PC-9 (cell line): ENCODE measurements at regions not wholly inside any gene's neighbourhood (a gene's known extent, or its start where the extent isn't known, plus 50 kb on each side); places are given as distances from the start of the nearest gene placed in this dataset.
A peak's percentile ranks its signal among the peaks of the same experiment; 100 is the strongest.

Source experiments
- BruUV-seq: library from RNA; stranded (reverse); fragments of 400-500 nt; replicated peaks from 2 replicates; lab custom pipeline; 2021; lab: Mats Ljungman, UMichigan
- CTCF ChIA-PET: fragments of 300-600 bp; sonication (Branson Sonifier 250); formaldehyde crosslinking; loops from one replicate; lab custom pipeline; 2022; ENCODE audit warnings: antibody characterized with exemption; lab: Charles Lee
- POLR2A ChIA-PET: fragments of 300-600 bp; sonication (Branson Sonifier 250); formaldehyde crosslinking; loops from one replicate; lab custom pipeline; 2022; ENCODE audit warnings: antibody characterized with exemption; ENCODE audit not compliant: unreplicated experiment; lab: Charles Lee
- DNase-seq, 2 experiments: peaks; one replicate each; pipeline versions ENCODE4 v3.0.0 to v3.0.0-alpha.2; 2015 to 2022; ENCODE audit warnings: mixed read lengths in 1 of 2
- H2AFZ ChIP-seq: fragments of 200-600 bp; sonication (generic); 2 replicates; pipeline ENCODE4 v1.8.1; 2017; ENCODE audit warnings: antibody characterized with exemption
- H3F3A ChIP-seq: fragments of 200-600 bp; sonication (generic); 2 replicates; pipeline ENCODE4 v1.8.1; 2017; ENCODE audit warnings: antibody characterized with exemption, mild to moderate bottlenecking, low read depth; ENCODE audit not compliant: insufficient read depth
- H3K27ac ChIP-seq: fragments of 200-600 bp; sonication (generic); 2 replicates; pipeline ENCODE4 v1.6.1; 2016; ENCODE audit warnings: mixed run types
- H3K27me3 ChIP-seq: fragments of 200-600 bp; sonication (generic); 2 replicates; pipeline ENCODE4 v1.6.1; 2016; ENCODE audit warnings: low read depth, mixed run types; ENCODE audit not compliant: insufficient read depth
- H3K36me3 ChIP-seq: fragments of 200-600 bp; sonication (generic); 2 replicates; pipeline ENCODE4 v1.6.1; 2016; ENCODE audit warnings: low read depth, mixed run types
- H3K4me1 ChIP-seq: fragments of 200-600 bp; sonication (generic); replicated peaks from 2 replicates; pipeline ENCODE4 v1.6.1; 2016; ENCODE audit warnings: mixed run types; ENCODE audit not compliant: insufficient read depth
- H3K4me2 ChIP-seq: fragments of 200-600 bp; sonication (generic); 2 replicates; pipeline ENCODE4 v1.6.1; 2017; ENCODE audit warnings: mixed run types
- H3K4me3 ChIP-seq: fragments of 200-600 bp; sonication (generic); 2 replicates; pipeline ENCODE4 v1.6.1; 2016; ENCODE audit warnings: mixed run types
- H3K79me2 ChIP-seq: fragments of 200-600 bp; sonication (generic); 2 replicates; pipeline ENCODE4 v1.6.1; 2017; ENCODE audit warnings: low read depth, mixed run types
- H3K9me2 ChIP-seq: fragments of 200-600 bp; sonication (generic); 2 replicates; pipeline ENCODE4 v1.8.1; 2017; ENCODE audit warnings: mild to moderate bottlenecking; ENCODE audit not compliant: insufficient read depth
- H3K9me3 ChIP-seq: fragments of 200-600 bp; sonication (generic); 2 replicates; pipeline ENCODE4 v1.8.1; 2016; ENCODE audit warnings: low read depth; ENCODE audit not compliant: insufficient read depth
- H4K20me1 ChIP-seq: fragments of 200-600 bp; sonication (generic); 2 replicates; pipeline ENCODE4 v1.8.1; 2017; ENCODE audit not compliant: insufficient read depth
- EZH2 ChIP-seq: fragments of 200-600 bp; sonication (generic); IDR thresholded peaks from 2 replicates; pipeline ENCODE4 v1.8.0; 2017; ENCODE audit warnings: antibody characterized with exemption, low read depth
- intact Hi-C: fragments of 100-400 bp; cut with micrococcal nuclease; formaldehyde crosslinking; loops from one replicate; pipeline ENCODE4 v1.10.0; 2022; ENCODE audit not compliant: unreplicated experiment
- TF ChIP-seq, protein P1 (sequence below): fragments of 200-600 bp; sonication (generic); conservative IDR thresholded peaks from 2 replicates; pipeline ENCODE4 v1.6.1; 2017; ENCODE audit warnings: mixed run types, antibody characterized with exemption, mild to moderate bottlenecking, moderate library complexity

DNA sequence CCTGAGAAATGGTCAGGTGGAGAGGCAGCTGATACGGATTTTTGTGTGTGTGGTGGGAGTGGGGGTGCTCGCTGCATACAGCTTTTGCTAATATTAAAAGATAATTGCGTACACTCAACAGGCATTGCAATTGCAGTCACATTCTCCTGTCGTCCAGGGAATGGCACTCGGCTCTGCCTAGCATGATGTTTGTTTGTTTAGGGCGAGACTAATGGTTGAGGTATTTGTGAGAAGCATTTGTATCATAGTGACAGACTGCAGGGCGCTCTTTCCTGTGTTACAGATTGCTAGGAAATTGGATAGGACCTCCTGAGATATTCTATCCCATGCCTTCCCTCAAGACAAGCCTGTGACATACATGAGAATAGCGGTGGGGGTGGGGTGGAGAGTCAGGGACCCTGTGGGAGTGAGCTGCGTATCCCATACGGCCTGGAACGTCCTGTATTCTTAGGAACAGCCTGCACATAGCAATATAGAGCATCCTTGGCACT lies 207.4 kb downstream of the SOX4 start:
- Histone ChIP-seq H3K4me3 (no peak overlapping the region), H3F3A (no peaks in the 10 kb centered on the region), H2AFZ (no peak overlapping the region), H4K20me1 (no peaks in the 10 kb centered on the region), H3K27ac (peak overlapping the region; percentile 60), H3K27me3 (no peaks in the 10 kb centered on the region), H3K9me2 (no peaks in the 10 kb centered on the region), H3K4me1 (peaks cover 23% of the 10 kb centered on the region), H3K79me2 (no peaks in the 10 kb centered on the region), H3K9me3 (no peaks in the 10 kb centered on the region), H3K4me2 (peak overlapping the region; percentile 70), H3K36me3 (no peaks in the 10 kb centered on the region)
- TF ChIP-seq EZH2, result no peak
- TF ChIP-seq, protein P1, sequence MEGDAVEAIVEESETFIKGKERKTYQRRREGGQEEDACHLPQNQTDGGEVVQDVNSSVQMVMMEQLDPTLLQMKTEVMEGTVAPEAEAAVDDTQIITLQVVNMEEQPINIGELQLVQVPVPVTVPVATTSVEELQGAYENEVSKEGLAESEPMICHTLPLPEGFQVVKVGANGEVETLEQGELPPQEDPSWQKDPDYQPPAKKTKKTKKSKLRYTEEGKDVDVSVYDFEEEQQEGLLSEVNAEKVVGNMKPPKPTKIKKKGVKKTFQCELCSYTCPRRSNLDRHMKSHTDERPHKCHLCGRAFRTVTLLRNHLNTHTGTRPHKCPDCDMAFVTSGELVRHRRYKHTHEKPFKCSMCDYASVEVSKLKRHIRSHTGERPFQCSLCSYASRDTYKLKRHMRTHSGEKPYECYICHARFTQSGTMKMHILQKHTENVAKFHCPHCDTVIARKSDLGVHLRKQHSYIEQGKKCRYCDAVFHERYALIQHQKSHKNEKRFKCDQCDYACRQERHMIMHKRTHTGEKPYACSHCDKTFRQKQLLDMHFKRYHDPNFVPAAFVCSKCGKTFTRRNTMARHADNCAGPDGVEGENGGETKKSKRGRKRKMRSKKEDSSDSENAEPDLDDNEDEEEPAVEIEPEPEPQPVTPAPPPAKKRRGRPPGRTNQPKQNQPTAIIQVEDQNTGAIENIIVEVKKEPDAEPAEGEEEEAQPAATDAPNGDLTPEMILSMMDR, result no peak
- intact Hi-C loops, result loop anchor here (5.0 to 10.0 kb wide), 3 partner anchors 69 to 209 kb away; partner anchors contain the start of gene SOX4
- peak; percentile 76 to 95 for DNase-seq
- ChIA-PET CTCF (no interaction called here), POLR2A (interaction anchor here (0.9 kb wide), 1 partner anchor 148 kb away, joined by 8 read pairs; no protein-coding TSS in a partner anchor)
- BruUV-seq, result no TSS peak

DNA sequence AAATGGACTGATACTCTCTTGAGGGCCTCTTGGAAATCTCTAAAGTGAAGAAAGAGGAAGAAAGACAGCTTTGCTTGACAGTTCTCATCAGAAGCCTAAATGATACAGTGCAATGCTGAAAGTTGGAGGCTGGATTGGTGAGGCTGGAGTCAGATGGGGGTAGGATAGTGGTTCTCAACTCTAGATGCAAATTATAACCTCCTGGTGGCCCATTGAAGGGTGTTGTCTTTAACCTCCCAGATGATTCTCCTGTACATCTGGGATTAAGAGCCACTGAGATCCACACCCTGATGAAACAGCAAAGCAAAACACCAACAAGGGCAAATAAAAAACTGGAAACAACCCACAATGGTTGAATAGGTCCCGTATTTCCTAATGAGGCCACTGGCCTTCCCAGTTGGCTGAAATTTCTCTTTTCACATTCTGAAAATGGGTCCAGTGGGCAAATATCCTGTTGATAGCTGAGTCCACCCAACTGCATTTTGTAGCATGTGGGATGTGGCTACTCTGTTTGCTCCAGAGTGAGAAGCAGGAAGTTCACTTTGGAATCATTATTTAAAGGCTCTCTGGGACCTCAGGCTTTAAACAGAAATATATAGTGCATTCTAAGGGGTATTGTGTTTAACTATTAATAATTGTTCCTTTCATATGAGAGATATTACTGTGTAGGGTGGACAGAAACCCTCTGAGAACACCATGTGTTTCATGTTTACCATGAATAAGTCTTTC lies 208.1 kb downstream of the SOX4 start:
- intact Hi-C loops, result loop anchor here (5.0 to 10.0 kb wide), 3 partner anchors 69 to 209 kb away; partner anchors contain the start of gene SOX4
- Histone ChIP-seq H3K36me3 (no peaks in the 10 kb centered on the region), H3K27ac (peak overlapping the region; percentile 33), H3K4me3 (no peak overlapping the region), H3K9me2 (no peaks in the 10 kb centered on the region), H3K9me3 (no peaks in the 10 kb centered on the region), H2AFZ (no peak overlapping the region), H3F3A (no peaks in the 10 kb centered on the region), H4K20me1 (no peaks in the 10 kb centered on the region), H3K4me1 (peaks cover 23% of the 10 kb centered on the region), H3K4me2 (peak overlapping the region; percentile 70), H3K79me2 (no peaks in the 10 kb centered on the region), H3K27me3 (no peaks in the 10 kb centered on the region)
- ChIA-PET POLR2A (no interaction called here), CTCF (no interaction called here)
- TF ChIP-seq, protein P1, result no peak
- no peak for TF ChIP-seq EZH2
- no peak for DNase-seq
- no TSS peak for BruUV-seq

DNA sequence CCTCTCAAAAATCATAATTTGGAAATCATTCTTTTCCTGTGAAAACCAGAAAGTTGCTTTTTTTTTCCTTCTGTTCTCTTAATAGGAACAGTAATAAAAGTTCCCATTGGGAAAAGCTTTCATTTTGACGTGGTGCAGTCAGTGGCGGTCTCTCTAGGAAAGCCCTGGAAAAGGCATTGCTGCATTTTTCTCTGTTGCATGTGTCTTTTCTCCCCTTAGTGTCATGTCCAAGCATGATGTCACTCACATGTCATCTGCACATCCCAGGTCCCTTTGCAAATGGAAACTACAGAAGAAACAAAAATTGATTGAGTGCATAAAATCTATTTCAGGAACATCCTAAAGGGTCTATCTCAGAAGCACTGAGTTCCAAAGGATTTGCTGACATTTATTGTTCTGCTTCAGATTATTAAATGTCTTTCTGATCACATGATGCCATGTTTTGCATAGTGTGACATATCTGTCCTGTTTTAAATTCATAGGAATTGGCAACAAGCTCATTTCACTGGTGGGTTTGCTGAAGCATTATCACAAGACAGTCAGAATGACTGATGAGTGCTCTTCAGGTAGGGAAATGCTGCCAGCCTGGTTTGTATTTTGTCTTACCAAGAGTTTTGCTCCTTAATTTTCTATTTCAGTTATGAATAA lies 208.7 kb downstream of the SOX4 start:
- no peak overlapping the region for H3K4me3 ChIP-seq
- H3K4me1 ChIP-seq, result peaks cover 23% of the 10 kb centered on the region
- POLR2A ChIA-PET, result no interaction called here
- H3K27ac ChIP-seq, result no peak overlapping the region
- TF ChIP-seq EZH2, result no peak
- TF ChIP-seq, protein P1, result no peak
- no TSS peak for BruUV-seq
- intact Hi-C loops, result loop anchor here (5.0 to 10.0 kb wide), 3 partner anchors 70 to 210 kb away; partner anchors contain the start of gene SOX4
- no peaks in the 10 kb centered on the region for H3K9me3 ChIP-seq
- no peaks in the 10 kb centered on the region for H3K36me3 ChIP-seq
- H4K20me1 ChIP-seq, result no peaks in the 10 kb centered on the region
- H3K4me2 ChIP-seq, result no peak overlapping the region
- no peaks in the 10 kb centered on the region for H3K79me2 ChIP-seq
- no peaks in the 10 kb centered on the region for H3F3A ChIP-seq
- no peak overlapping the region for H2AFZ ChIP-seq
- no peaks in the 10 kb centered on the region for H3K9me2 ChIP-seq
- CTCF ChIA-PET, result no interaction called here
- DNase-seq, result no peak
- H3K27me3 ChIP-seq, result no peaks in the 10 kb centered on the region
